ENCODE measurements at regions not wholly inside any gene's neighbourhood (a gene's known extent, or its start where the extent isn't known, plus 50 kb on each side); places are given as distances from the start of the nearest gene placed in this dataset.
A peak's percentile ranks its signal among the peaks of the same experiment; 100 is the strongest.

GRCh38 chr20:24138196-24138857, 149.7 kb upstream of the GGTLC1 start:
- DNase-seq (ENCODE audit: low spot score) = no peak

DNA sequence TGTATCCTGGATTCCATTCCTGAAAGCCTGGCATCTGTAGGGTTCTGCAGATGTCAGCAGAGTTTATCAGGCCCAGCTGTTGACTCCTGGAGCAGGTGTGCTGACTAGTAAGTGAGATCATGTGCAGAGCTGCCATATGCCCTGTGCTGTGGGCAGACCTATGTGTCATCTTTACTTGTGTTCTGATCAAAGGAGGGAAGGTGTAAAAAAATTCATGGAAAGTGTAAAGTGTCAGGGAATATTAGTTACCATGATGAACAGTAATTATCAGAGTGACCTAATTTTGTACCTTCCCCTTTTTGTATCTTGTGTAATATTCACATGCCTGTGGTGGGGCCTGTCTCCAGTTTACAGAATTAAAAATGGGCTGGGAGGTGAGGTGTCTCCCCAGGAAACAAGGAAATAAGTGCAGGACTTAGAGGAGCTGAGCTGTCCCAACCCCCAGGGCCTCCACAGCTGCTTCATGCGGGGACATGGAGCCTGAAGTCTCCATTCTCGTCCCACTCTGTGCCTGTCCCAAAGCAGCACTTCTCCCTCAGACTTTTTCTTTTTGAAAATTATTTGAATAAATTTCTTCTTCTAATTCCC, 148.2 kb upstream of the GGTLC1 start:
- no peak for DNase-seq (ENCODE audit: low spot score)

DNA sequence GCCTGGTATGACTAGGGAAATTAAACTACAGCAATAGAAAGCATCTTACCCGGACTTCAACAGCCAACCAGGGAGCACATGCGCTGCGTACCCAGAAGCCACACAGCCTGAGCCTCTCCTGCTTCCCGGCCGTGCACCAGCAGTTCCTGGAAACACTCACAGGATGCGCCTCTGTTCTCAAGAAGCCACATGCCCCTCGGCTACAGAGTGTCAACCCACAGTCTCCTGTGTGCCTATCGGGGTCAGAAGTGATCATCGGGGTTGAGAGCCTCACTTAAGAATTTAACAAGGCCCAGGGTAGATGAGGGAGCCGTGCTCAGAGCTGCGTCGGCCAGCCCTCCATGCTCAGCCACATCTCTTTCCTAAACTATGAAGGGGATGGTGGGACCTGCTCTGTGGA, 147.2 kb upstream of the GGTLC1 start:
- DNase-seq (ENCODE audit: low spot score) = no peak

- DNase-seq (ENCODE audit: low spot score) = no peak
Observed at GRCh38 chr20:24134930-24135329, 146.4 kb upstream of the GGTLC1 start.

- peak; percentile 14 for DNase-seq (ENCODE audit: low spot score)
Observed at GRCh38 chr20:24134284-24134683, 145.7 kb upstream of the GGTLC1 start.

DNA sequence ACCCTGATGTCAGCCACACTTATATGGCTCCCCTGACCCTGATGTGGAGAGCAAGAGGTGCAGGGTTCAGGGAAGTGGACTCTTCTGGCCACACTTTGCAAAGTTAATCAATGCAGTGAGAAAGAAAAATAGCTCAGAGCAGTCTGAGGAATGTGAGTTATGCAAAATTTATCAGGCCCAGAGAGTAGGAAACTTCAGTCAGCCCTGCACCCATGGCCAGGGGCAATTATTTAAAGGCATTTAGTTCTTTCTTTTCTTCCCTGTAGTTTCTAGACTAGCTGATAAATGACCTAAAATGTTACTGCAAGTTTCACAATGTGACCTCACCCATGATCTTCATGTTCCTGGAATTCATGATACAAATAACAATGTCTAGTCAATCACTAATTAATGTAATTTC, 143.7 kb upstream of the GGTLC1 start:
- no peak for DNase-seq (ENCODE audit: low spot score)

GRCh38 chr20:24131684-24132083, 143.1 kb upstream of the GGTLC1 start:
- no peak for DNase-seq (ENCODE audit: low spot score)

DNA sequence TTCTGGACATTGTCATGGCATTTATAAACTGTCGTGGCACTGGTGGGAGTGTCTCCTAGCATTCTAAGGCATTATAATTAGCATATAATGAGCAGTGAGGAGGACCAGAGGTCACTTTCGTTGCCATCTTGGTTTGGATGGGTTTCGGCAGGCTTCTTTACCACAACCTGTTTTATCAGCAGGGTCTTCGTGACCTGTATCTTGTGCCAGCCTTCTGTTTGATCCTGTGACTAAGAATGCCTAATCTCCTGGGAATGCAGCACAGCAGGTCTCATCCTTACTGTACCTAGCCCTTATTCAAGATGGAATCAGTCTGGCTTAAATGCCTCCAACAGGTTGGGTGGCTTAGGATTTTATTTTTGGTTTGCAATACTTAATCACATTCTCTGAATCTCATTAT, 142.7 kb upstream of the GGTLC1 start:
- no peak for DNase-seq (ENCODE audit: low spot score)

DNA sequence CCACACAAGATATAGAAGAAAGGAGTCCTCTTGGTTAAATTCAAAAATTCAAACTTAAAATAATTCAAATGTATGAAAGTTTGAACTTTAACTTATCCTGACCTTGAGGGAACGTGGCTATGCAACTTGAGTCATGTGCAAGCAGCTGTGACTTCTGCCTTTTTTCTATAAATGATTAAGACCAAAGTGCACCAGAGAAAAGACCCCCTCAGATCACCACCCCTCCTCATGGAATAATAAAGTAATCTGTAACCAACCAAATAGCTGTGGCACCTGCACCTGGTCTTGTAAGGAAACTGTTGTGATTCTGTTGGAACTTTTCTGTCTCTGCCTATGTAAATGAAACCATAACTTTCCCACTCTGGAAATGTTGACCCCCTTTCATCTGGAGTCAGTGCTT, 141.1 kb upstream of the GGTLC1 start:
- no peak for DNase-seq (ENCODE audit: low spot score)

GRCh38 chr20:24124951-24125650, 136.5 kb upstream of the GGTLC1 start:
- no peak for DNase-seq (ENCODE audit: low spot score)

DNA sequence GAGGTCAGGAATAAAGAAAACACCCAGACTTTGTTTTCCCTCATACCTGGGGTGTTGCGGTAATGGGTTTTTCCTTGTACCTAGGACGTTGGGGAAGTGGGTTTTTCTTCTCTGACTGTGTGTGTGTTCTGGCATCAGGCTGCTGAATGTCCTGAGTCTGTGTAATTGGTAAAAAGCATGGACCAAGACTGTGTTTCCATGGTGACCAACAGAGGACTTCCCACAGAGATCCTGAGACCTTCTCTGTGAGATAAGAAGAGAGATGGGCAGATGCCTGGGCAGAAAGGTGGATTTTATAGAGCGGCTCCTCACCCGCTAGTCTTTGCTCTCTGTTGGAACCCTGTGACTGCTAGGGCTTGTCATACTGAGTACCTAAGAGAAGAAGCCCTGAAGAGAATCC, 135.4 kb upstream of the GGTLC1 start:
- no peak for DNase-seq (ENCODE audit: low spot score)

GRCh38 chr20:24118441-24119175, 130.0 kb upstream of the GGTLC1 start:
- DNase-seq (ENCODE audit: low spot score) = no peak

DNA sequence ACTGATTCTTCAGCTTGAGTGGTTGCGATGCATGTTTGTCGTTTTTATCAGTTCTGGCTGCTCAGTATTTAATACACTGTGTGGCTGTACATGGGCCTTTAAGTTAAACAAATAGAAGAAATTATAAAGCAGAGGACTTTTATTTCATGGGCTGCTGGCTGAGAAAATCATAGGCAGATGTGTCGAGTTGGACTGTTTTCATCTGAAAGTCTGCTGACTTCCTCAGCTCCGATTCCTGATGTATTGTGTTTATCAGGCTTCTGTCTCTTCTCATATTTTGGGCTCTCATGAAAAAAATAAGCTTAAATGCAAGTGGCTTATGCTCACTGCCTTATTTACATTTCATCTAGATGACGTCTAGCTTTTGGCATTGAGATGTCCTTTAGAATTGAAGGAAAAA, 129.5 kb upstream of the GGTLC1 start:
- DNase-seq (ENCODE audit: low spot score) = no peak

- no peak for DNase-seq (ENCODE audit: low spot score)
Observed at GRCh38 chr20:24117383-24117782, 128.8 kb upstream of the GGTLC1 start.

- no peak for DNase-seq (ENCODE audit: low spot score)
Observed at GRCh38 chr20:24116611-24117010, 128.0 kb upstream of the GGTLC1 start.

DNA sequence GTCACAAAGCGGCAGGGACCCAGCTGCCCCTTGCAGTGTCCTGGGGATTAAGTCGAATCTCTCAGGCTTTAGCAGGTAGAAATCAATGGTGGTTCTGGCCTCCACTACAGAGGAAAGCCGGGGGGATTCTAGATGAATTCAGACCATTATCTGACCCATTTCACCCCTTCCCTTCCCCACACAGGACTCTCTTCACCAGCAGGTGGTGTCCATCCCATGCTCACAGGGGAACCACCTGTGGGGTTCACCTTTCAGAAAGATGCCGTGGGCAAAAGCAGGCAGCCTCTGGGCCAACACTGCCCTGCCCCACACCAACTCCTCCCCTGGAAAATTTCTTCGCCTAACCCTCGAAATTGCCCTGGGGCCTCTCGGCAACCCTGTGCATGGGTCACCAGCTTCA, 123.8 kb upstream of the GGTLC1 start:
- DNase-seq (ENCODE audit: low spot score) = no peak

GRCh38 chr20:24111858-24112257, 123.3 kb upstream of the GGTLC1 start:
- DNase-seq (ENCODE audit: low spot score) = no peak

- no peak for DNase-seq (ENCODE audit: low spot score)
Observed at GRCh38 chr20:24109537-24109936, 121.0 kb upstream of the GGTLC1 start.

- no peak for DNase-seq (ENCODE audit: low spot score)
Observed at GRCh38 chr20:24109008-24109407, 120.4 kb upstream of the GGTLC1 start.

GRCh38 chr20:24108581-24108980, 120.0 kb upstream of the GGTLC1 start:
- no peak for DNase-seq (ENCODE audit: low spot score)

DNA sequence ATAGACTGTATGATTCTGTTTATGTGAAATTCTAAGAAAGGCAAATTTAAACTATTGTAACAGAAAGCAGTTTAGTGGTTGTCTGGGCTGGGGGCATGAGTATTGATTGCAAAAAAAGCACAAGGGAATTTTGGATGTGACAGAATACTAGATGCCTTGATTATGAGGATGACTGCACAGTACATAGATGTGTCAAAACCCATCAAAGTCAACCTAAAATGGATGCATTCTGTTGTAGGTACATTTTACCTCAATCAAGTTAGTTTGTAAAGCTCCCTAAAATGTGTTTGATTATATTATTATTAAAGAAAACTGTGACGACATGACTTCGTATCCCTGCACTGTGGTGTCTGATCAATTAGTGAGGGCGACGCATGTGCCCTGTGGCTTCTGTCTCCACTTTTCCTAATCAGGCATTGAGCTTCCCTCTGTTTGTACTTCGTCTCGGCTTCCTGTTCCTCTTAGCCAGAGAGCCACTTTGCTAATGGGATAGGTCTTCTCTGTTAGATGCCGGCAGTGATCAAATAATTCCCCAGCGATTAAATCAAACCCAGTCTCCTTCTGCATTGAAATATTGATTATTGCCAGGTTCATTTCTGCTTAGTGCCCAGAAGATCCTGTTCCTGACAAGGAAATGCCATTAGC, 118.3 kb upstream of the GGTLC1 start:
- DNase-seq (ENCODE audit: low spot score) = no peak

- DNase-seq (ENCODE audit: low spot score) = no peak
Observed at GRCh38 chr20:24106150-24106800, 117.7 kb upstream of the GGTLC1 start.

Measured in Ammon's horn (tissue), 1 donor.